HG03521 (cell line): ENCODE measurements at regions not wholly inside any gene's neighbourhood (a gene's known extent, or its start where the extent isn't known, plus 50 kb on each side); places are given as distances from the start of the nearest gene placed in this dataset.
"Not testable (repeated sequence)": the region's sequence is repeated elsewhere in the genome, so short reads cannot be mapped to it uniquely, and the experiment has no call there.

Experiments
- ATAC-seq: cut with Tn5 transposase; IDR thresholded peaks from one replicate; pipeline ENCODE4 v1.9.1; 2021; ENCODE audit warnings: mild to moderate bottlenecking, moderate library complexity; ENCODE audit not compliant: unreplicated experiment

GRCh38 chr12:105622846-105623736 is 292.6 kb downstream of the C12orf75 start:
- ATAC-seq = no peak

GRCh38 chr12:105626653-105627052 is 296.2 kb downstream of the C12orf75 start:
- ATAC-seq = no peak

- ATAC-seq = no peak
These were observed 307.0 kb downstream of the C12orf75 start for GRCh38 chr12:105637470-105637869.

GRCh38 chr12:105640761-105641160 is 310.3 kb downstream of the C12orf75 start:
- ATAC-seq = no peak

GRCh38 chr12:105641749-105642148 is 311.3 kb downstream of the C12orf75 start:
- no peak for ATAC-seq

GRCh38 chr12:105644770-105645169 is 314.3 kb downstream of the C12orf75 start:
- ATAC-seq = no peak

GRCh38 chr12:105654606-105655005 is 324.1 kb downstream of the C12orf75 start:
- ATAC-seq = no peak

- no peak for ATAC-seq
These were observed 327.9 kb downstream of the C12orf75 start for GRCh38 chr12:105658389-105658788.

- no peak for ATAC-seq
These were observed 329.0 kb downstream of the C12orf75 start for GRCh38 chr12:105659355-105660075.

GRCh38 chr12:105664765-105665164 is 334.3 kb downstream of the C12orf75 start:
- ATAC-seq = not testable (repeated sequence)

GRCh38 chr12:105665366-105665765 is 334.9 kb downstream of the C12orf75 start:
- no peak for ATAC-seq

GRCh38 chr12:105667973-105668743 is 337.7 kb downstream of the C12orf75 start:
- ATAC-seq = no peak

- no peak for ATAC-seq
These were observed 340.2 kb downstream of the C12orf75 start for GRCh38 chr12:105670672-105671071.

- ATAC-seq = no peak
These were observed 341.2 kb downstream of the C12orf75 start for GRCh38 chr12:105671720-105672119.

- no peak for ATAC-seq
These were observed 341.9 kb downstream of the C12orf75 start for GRCh38 chr12:105672121-105672975.

GRCh38 chr12:105674871-105675699 is 344.6 kb downstream of the C12orf75 start:
- ATAC-seq = no peak

- ATAC-seq = no peak
These were observed 346.2 kb downstream of the C12orf75 start for GRCh38 chr12:105676694-105677093.

- no peak for ATAC-seq
These were observed 347.2 kb downstream of the C12orf75 start for GRCh38 chr12:105677672-105678071.

- ATAC-seq = no peak
These were observed 349.5 kb downstream of the C12orf75 start for GRCh38 chr12:105679982-105680381.
